Activated CD8-positive, alpha-beta memory T cell treated with anti-CD3 and anti-CD28 coated beads for 24 hours (primary cell): ENCODE measurements at regions not wholly inside any gene's neighbourhood (a gene's known extent, or its start where the extent isn't known, plus 50 kb on each side); places are given as distances from the start of the nearest gene placed in this dataset.

Source experiments
- DNase-seq: peaks from one replicate; pipeline ENCODE4 v3.0.0-alpha.2; 2020

GRCh38 chr1:219467524-219467923 is 145.4 kb downstream of the ZC3H11B start:
- DNase-seq: no peak

DNA sequence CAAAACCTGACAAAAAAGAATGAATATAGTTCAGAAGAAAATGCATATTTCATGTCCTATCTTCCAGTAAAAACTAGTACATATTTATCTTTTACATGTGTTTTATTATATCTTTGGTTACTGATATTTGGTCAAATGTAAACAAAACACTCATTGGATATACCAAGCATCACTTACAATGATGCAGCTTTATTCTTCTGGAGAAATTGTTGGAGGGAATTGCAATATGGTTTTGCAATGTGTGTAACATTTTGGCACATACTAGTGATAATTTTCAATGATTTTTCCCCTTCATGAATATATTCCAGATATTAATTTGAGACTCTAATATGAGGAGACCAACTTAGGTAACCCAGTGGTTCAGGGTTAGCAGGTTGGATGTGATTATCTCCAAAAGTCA is 146.1 kb downstream of the ZC3H11B start:
- DNase-seq: no peak

DNA sequence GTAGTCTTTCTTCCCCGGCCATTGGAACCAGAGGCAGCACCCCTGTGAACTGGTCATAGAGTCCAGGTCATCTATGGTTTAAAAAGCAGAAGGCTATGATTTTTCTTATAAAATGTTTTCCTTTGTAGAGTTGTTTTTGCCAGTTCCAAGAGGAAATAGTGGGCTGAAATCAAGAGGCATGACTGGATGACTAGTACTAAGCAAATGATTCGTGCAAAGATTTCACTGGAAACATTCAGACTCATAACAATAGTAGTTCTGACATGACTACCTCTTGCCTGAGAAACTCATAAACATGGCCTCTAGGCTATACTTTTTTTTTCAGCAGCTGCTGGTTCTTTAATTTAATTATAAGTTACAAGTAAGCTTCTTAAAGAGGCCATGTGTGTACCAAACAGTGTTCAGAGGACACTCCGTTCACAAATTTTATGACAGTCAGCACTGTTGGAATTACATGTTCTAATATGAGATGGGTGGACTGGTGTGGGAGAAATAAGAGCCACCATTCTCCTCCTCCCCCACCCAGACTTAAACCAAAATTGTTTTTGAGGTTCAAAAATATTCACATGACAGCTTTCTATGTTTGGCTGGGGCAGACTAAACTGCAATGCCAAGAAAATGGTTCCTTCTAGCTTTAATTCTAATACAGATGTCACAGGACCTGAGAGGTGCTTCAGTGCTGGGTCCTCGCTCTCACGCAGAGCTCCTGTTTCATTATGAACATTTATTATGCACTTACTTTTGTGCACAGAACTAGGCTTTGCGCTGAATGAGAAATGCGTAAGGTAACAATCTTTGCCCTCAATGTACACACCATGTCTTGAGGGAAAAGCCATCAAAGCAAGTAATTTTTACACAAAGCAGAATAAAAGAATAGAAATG is 147.5 kb downstream of the ZC3H11B start:
- no peak for DNase-seq

DNA sequence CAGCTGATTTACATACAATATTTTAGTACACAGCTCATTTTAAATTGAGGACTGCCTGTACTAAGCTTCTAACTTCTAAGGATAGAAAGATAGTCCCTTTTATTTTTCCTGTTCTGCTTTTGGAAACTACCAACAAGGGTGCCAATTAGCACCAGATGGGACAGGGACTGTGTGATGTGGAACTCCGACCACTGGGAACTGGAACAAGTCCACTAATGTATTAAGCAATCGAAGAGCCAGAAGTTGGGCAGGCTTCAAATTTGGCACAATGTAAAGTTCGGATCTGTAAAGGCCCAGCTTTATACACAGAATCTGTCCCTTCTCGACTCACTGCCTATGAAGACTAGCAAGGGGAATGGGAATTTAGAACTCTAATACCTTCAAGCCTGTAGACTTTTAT is 149.3 kb downstream of the ZC3H11B start:
- DNase-seq: no peak

DNA sequence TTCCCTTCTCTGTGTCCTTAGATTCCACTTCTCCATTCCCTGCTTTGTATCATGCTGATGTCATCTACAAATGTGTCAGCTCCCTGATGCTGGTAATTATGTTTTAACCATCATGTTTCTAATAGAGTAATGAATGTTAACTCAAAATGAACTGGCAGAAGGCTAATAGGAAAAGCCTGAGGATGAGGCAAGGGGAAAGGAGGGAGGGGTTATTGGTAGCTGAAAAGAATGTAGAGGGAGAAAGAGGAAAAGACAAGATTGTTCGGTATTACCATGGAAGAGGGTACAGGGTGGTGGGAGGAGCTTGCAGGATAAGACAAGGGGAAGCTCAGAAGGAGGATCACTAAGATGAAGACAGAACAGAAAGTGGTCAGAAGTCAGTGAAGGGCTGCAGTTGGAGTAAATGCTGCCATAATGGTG is 150.9 kb downstream of the ZC3H11B start:
- DNase-seq: no peak

DNA sequence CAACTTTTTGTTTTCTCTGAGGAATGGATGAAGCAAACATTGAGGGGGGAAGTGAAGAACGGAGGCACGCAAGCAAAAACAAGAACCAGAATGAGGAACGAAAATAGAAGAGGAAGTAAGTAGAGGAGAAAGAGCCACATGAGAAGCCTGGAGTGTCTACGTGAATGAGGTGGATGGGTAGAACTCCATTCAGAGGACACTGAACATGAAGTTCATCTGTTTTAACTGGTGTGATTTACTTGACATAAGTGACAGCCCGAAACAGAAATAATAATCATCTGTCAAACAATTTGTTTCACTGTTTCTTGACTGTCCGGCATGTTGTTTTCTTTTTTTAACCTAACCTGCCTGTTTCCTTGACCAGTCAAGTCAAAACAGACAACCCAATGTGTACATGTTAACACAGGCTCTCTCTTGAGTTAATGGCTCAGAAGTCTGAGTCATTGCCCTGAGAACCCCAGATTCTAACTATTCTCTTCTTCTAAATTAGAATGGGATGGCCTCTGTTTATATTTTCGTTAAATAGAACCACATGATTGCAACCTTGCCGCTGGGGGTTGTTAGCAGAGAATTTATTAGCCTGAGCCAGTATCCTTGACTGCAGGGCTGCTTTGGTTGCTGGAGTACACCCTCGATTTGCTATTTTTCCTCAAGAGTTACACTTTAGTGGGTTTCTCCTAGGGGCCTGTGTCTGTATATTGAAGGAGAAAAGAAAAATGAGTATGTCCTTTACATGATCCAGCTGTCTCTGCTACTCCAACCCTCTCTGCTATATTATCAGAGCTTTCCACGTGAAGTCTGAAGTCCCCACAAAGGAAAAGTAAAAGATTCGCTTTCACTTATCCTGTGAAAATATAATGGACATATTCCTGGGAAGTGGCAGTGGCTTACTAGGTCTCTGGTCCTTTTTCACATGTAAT is 151.7 kb downstream of the ZC3H11B start:
- DNase-seq: no peak

DNA sequence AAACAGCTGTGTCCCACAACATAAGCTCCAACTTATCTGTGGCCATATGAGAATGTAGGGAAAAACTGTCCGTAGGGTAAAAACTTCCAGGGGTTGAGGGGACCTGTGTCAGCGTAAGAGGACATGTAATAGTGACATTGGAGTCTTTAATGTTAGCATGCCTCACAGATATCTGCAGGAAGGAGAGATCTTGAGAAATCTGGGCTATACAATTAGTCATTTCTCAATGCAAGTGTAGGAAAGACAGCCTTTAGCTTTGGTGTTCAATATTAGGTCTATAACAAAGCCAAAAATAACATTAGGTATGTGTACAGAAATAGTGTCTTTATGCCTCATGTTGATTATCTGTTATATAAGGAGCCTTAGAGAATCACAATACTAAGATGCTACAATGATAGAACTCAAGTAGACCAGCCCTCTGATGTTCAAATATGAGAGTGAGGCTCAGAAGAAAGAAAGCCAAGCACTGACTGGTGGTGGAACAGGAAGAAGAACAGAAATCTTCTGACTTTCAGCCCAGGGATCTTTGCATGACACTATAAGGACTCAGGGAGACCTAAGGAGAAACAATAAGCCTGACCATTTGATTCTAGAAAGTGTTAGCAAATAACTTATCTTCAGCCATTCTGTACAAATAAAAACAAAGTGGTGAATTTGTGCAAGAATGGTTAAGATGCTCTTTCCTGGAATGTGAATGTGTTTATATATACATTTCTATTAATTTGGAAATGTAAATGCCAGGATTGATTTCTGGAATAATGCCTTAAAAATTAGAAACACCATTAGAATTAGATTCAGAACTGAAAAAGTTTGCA is 152.6 kb downstream of the ZC3H11B start:
- DNase-seq: no peak

GRCh38 chr1:219459351-219460080 is 153.4 kb downstream of the ZC3H11B start:
- DNase-seq: no peak

DNA sequence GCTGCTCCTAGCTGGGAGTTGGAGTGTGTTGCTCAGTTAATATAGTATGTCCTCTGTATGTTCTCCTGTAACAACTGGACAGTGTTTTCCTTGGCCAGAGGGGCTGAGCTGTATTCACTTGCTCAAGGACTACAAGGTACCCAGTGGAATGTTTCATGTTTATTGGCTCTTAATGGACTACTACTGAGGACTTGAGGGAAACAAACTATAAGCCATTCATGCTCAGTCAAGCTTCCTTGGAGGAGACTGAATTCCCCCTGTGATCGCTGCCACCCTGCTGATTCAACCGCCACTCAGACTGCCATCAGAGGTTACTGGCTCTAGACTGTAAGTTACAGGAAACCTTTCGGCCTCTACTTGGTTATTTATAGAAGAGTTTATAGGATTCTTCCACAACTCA is 166.6 kb downstream of the ZC3H11B start:
- DNase-seq: no peak

DNA sequence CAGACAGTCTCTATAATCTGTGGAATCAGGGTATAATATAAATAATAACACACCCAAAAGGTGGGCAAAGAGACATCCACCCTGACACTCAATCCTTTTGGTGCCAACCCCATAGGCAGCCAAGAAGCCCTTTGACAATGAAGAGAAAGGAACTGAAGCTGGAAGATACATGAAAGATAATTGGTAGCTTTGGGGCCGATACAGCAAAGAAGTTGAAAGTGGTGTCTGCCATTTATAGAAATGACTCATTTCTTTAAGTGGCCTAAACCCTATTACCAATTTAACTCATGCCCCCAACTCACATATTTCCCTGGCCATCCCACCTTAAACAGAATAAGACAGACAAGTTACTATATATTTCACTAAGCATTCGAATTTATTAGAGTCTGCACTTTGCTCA is 167.0 kb downstream of the ZC3H11B start:
- DNase-seq: no peak

- DNase-seq: no peak
These were observed 168.4 kb downstream of the ZC3H11B start for GRCh38 chr1:219444474-219444873.

- no peak for DNase-seq
These were observed 169.1 kb downstream of the ZC3H11B start for GRCh38 chr1:219443763-219444162.

- no peak for DNase-seq
These were observed 170.3 kb downstream of the ZC3H11B start for GRCh38 chr1:219442611-219443061.

- no peak for DNase-seq
These were observed 171.0 kb downstream of the ZC3H11B start for GRCh38 chr1:219441884-219442283.

DNA sequence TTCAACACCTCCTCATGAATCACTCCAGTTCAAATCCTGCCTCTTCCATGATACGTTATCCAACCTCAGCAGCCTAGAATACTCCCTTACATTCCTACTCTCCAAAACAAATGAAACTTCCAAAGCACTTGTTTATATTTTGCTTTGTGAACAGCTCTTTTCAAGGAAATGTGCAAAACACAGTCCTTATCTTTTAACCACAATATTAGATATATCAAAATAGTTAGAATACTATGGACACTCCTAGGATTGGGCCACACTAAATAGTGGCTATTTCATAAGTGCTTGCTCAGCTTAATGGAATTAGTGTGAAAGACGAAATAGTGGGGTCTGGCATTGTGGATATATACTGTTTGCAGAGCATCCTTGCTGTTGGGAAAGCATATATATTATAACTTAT is 173.5 kb downstream of the ZC3H11B start:
- DNase-seq: no peak

- no peak for DNase-seq
These were observed 174.5 kb downstream of the ZC3H11B start for GRCh38 chr1:219438386-219438785.

GRCh38 chr1:219434923-219435297 is 178.0 kb downstream of the ZC3H11B start:
- DNase-seq: no peak

DNA sequence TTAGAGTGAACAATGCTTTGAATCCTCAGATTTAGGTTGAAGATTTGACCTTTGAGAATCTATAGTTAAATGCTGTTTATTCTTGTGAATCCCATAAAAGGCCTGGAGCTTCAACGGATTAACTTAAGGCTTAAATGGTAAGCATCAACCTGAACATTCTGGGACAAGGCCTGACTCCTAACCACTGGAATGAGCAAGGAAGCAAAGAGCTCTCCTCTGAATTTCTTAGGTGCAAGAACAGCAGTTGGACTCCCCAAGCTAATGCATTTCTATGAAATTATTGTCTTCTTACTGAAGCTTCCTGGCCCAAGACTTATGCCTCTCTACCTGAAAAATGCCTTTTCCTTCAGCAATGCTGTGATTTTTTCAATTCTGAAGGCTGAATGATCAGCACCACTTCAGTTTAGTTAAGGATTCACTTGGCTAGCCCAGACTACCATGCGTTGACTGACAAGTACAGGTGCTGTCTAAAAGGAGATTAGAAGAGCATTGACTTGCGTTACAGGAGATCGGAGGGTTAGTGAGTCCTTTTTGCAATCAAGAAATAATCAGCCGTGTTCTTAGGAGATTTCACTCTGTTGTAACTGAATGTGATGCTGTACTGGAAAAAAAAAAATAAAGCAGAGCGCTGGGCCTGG is 178.5 kb downstream of the ZC3H11B start:
- no peak for DNase-seq

DNA sequence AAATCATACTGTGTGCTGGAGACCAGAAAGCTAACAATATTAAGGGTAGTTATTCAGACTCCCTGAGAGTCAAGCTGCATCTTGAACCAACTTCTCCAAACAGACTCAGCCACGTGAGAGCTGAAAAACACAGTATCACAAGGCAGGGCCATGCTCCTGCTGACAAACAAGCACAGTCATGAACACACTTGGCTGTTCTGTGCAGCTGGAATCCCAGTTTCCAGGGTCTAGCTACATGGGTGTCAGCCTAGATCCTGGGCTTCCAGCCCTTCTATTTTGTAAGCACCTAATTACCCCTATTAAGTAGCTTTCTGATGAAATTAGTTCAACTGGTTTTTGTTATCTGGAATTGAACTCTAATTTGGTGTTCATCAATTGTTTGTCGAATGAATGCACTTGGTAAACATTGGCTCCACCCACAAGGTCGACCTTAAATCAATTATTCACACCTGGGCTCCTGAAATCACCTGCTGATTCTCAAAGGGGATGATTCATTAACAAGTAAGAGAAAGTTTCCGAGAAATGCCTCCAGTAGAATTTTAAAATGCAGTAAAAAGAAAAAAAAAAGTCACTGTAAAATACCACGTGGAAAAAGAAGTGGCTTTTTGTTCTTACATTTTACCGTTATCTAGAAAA is 179.3 kb downstream of the ZC3H11B start:
- no peak for DNase-seq

DNA sequence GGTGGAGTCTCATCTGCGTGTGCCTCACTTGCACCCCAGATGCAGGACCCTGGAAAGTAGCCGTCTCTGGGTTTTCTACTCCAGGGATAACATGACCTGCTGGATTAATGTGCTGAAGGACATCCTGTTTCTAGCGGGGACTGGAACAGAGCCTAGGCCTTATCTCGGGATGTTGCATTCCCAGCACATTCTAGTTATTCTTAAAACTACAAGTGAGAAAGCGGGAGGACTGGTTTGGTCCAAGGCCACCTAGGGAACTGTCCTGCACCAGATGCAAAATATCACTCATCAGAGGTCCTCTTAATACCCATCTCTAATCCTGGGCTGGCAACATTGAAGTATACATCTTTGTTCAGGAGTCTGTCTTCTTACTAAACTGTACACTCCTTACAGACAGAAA is 179.9 kb downstream of the ZC3H11B start:
- no peak for DNase-seq

DNA sequence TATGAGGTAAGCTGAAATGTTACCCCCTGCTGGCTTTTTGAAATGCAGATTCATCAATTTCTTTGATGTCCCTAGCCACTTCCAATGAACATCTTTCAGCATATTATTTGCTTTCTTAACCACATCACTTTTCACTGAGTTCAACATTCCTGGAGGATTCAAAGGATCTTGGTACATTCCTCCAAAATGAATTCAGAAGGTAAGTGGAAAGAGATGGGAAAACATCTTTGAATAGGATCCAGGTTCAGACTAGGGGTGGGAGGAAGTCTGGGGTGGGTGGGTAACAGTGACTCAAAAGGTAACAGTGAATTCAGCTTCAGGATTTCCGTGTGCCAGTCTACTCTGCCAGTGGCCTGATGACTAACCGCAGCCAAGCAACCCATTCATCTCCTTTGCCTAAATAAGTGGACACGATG is 180.7 kb downstream of the ZC3H11B start:
- DNase-seq: no peak
